Ectodermal cell (in vitro differentiated cells): ENCODE measurements at regions not wholly inside any gene's neighbourhood (a gene's known extent, or its start where the extent isn't known, plus 50 kb on each side); places are given as distances from the start of the nearest gene placed in this dataset.

Source experiments
- H3K27ac ChIP-seq: 2 replicates; pipeline ENCODE4 v1.7.0; 2013; ENCODE audit warnings: mild to moderate bottlenecking, low read depth, low read length; ENCODE audit not compliant: insufficient read depth, poor library complexity, severe bottlenecking
- H3K27me3 ChIP-seq: 2 replicates; pipeline ENCODE4 v1.7.0; 2013; ENCODE audit warnings: mild to moderate bottlenecking, low read length; ENCODE audit not compliant: insufficient read depth, control insufficient read depth, poor library complexity, severe bottlenecking
- H3K36me3 ChIP-seq: one replicate; pipeline ENCODE4 v1.7.0; 2013; ENCODE audit warnings: low read length; ENCODE audit not compliant: control insufficient read depth, insufficient read depth
- H3K4me1 ChIP-seq: one replicate; pipeline ENCODE4 v1.7.0; 2013; ENCODE audit warnings: low read length; ENCODE audit not compliant: control insufficient read depth, insufficient read depth
- H3K4me3 ChIP-seq: 2 replicates; pipeline ENCODE4 v1.7.0; 2013; ENCODE audit warnings: low read depth, low read length, control low read depth; ENCODE audit not compliant: insufficient read depth
- H3K9me3 ChIP-seq: 2 replicates; pipeline ENCODE4 v1.7.0; 2013; ENCODE audit warnings: mild to moderate bottlenecking, low read length, moderate library complexity; ENCODE audit not compliant: control insufficient read depth
- WGBS, 2 experiments: methylation state at CpG; one replicate each; pipeline ENCODE4 v1.1.7; 2013; ENCODE audit warnings: missing lambda C conversion rate in 2 of 2; 5-methylcytosine and 5-hydroxymethylcytosine counted together

DNA sequence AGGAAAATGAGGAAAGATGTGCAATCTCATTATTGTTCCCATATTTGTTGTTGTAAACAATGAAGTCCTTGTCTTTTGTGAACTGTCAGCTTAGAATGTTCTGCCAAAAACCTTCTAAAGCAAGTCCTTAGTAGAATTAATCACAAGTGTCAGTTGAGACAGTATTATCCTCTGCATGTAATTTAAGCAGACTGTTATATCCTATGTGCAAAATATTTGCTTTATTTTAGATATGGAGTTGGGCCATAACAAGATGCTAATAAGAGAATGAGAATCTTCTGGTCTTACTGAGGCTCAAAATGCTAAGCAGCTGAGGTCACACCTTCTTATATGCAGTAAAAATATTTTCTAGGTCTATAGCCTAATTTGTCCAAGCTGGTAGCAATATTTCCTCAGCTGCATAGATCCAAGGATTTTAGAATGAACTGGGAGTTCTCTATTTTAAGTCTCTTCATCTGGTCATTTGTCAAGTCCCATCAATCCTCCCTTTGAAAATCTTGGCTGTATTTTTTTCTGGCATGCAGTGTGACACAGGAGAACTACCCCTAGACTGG, 222.3 kb upstream of the NAV3 start:
- Histone ChIP-seq H3K27me3 (no peaks in the 10 kb centered on the region), H3K27ac (no peak overlapping the region), H3K36me3 (no peaks in the 10 kb centered on the region), H3K9me3 (no peaks in the 10 kb centered on the region), H3K4me3 (no peak overlapping the region), H3K4me1 (peaks cover 4% of the 10 kb centered on the region)

DNA sequence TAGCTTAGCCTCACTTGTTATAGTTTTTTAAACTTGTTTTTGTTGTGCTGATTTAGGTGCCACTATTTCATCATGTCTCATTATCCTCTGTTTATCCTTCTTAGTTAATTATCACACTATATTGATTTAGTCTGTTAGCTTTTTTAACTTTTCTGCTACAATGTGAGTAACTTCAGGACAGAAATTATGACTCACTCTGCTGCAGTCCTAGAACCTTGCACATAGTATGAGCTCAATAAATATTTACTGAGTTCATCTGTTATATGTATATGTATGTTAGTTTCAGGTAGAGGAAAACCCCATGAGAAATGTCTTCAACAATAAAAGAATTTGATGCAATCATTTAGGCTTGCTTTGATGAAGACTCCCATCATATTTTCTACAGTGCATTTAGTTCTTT, 224.3 kb upstream of the NAV3 start:
- Histone ChIP-seq H3K4me3 (no peak overlapping the region), H3K27ac (no peak overlapping the region), H3K4me1 (peaks cover 4% of the 10 kb centered on the region), H3K27me3 (no peaks in the 10 kb centered on the region), H3K36me3 (no peaks in the 10 kb centered on the region), H3K9me3 (no peaks in the 10 kb centered on the region)

DNA sequence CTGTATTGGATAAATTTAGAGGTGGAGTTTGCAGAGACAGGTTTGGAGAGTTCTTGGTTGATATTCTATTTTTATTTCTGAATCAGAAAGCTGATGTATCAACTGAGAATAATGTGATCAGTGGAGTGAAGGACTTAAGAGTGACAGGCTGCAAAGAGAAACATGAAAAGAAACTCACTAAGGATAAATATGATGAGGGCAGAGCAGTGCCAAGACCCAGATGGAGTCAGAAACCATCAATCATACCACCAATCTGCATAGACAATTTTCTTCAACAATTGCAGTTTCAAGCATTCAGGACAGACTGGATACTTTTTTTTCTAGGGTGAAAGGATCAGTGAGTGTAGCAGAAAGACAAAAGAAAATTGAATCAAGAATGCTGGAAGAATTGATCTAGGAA, 226.7 kb upstream of the NAV3 start:
- Histone ChIP-seq H3K36me3 (no peaks in the 10 kb centered on the region), H3K9me3 (no peaks in the 10 kb centered on the region), H3K27me3 (no peaks in the 10 kb centered on the region), H3K27ac (no peak overlapping the region), H3K4me1 (peaks cover 4% of the 10 kb centered on the region), H3K4me3 (no peak overlapping the region)

DNA sequence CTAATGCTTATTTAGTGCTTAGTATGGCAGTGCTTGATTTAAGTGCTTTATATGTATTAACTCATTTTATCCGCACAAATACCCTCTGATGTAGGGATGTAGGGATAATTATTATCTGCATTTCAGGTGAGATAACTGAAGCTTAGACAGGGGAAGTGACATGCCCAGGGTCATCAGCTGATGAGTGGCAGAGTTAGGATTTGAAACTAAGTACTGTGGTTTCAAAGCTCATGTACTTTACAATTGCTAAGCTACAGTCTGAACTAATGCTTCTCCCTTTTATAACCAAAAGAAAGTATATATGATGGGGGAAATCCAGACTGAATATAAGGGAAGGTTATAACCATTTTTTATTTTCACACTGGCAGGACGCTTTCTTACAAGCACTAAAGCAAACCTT, 229.6 kb upstream of the NAV3 start:
- Histone ChIP-seq H3K9me3 (no peaks in the 10 kb centered on the region), H3K4me3 (no peak overlapping the region), H3K4me1 (no peaks in the 10 kb centered on the region), H3K27ac (no peak overlapping the region), H3K27me3 (no peaks in the 10 kb centered on the region), H3K36me3 (no peaks in the 10 kb centered on the region)
- WGBS, 2 experiments: 80 to 100% methylated on average over 2 of the region's 2 CpGs

DNA sequence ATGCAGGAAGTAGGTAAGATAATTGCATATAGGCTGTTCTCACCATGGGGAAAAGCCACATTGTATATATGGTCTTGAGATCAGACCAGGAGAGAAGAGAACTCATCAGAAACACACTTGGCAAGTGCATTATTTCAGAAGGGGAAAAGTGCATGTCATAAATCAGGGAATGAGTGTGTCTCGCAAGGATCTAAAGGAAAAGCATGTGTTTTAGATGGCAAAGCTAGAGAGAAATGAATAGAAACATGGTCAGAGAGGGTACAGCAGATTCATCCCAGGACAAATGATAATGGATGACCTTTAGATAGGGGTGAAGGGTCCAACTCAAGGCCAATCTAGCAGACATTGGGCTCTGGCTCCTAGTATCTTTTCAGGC, 230.2 kb upstream of the NAV3 start:
- H3K27ac ChIP-seq: no peak overlapping the region
- 93 to 94% methylated on average over 1 of the region's 1 CpG for WGBS, 2 experiments
- H3K36me3 ChIP-seq: no peaks in the 10 kb centered on the region
- no peak overlapping the region for H3K4me3 ChIP-seq
- no peaks in the 10 kb centered on the region for H3K9me3 ChIP-seq
- no peaks in the 10 kb centered on the region for H3K4me1 ChIP-seq
- H3K27me3 ChIP-seq: no peaks in the 10 kb centered on the region

DNA sequence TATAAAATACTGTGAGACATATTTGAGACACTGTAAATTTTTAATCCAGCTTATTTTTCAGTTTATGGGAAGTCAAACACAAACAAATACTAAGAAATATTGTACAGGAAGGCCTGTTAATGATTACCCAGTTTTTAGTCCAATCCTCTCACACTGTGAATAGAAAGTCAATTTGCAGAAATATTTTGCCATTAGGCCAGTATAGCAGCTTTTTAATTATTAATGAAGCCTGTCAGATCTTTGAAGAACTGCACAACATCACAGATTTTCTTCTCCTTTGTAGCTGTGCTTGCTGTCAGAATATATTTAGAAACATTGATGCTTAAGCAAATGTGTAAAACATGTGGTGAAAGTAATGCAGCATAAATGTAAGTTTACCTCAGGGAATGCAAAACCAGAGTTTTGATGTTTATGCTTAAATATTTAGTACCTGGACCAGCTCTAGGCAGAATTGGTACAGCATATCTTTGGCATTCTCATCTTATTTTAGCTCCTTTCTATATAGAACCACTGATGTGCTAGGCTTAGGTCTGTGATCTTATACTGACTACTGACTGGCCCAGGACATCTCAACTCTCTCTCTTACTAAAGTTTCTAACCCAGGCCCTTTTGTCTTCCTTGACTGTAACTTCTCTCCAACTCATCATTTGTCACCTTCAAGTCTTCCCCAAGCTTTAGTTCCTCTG, 230.8 kb upstream of the NAV3 start:
- Histone ChIP-seq H3K9me3 (no peaks in the 10 kb centered on the region), H3K27me3 (no peaks in the 10 kb centered on the region), H3K4me3 (no peak overlapping the region), H3K27ac (no peak overlapping the region), H3K36me3 (no peaks in the 10 kb centered on the region), H3K4me1 (no peaks in the 10 kb centered on the region)

DNA sequence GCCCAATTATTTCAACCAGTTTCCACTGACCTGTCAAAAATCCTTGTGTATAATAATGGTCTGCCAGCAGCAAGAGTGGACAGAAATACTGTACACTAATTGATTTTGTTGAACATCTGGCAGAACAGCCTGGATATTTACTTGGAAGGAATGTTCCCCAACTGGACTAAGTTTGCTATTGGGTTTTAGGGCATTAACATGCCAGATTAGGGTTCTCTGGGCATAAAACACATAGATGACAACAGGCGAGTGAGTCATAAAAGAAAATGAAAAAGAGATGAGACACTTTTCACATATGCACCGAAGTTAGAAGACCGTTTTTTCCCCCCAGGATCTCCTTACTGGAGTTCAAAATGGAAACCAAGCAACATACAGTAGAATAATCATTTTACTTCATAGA, 236.3 kb upstream of the NAV3 start:
- Histone ChIP-seq H3K9me3 (no peaks in the 10 kb centered on the region), H3K4me3 (no peak overlapping the region), H3K36me3 (no peaks in the 10 kb centered on the region), H3K27ac (no peak overlapping the region), H3K4me1 (no peaks in the 10 kb centered on the region), H3K27me3 (no peaks in the 10 kb centered on the region)
- WGBS, 2 experiments: 88 to 96% methylated on average over 3 of the region's 3 CpGs

DNA sequence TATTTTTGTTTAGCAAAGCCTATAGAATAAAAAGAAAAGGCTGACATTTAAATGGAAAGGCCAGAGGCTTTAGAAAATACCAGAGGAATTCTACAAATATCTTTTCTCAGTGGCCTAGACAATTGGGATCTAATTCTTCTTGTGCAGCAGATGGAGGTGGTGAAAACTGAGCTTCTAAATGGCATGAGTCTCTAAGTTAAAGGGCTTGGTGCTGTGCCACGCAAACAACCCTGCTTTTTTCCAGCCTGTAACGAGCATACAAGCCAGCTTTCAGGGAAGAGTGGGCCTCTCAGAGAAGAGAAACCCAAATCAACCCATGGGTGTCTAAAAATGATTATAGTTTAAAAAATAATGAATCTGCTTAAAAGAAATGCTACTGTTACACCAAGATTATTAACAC, 237.9 kb upstream of the NAV3 start:
- Histone ChIP-seq H3K27ac (no peak overlapping the region), H3K36me3 (no peaks in the 10 kb centered on the region), H3K4me3 (no peak overlapping the region), H3K27me3 (no peaks in the 10 kb centered on the region), H3K9me3 (no peaks in the 10 kb centered on the region), H3K4me1 (no peaks in the 10 kb centered on the region)
- 78 to 90% methylated on average over 2 of the region's 2 CpGs for WGBS, 2 experiments

DNA sequence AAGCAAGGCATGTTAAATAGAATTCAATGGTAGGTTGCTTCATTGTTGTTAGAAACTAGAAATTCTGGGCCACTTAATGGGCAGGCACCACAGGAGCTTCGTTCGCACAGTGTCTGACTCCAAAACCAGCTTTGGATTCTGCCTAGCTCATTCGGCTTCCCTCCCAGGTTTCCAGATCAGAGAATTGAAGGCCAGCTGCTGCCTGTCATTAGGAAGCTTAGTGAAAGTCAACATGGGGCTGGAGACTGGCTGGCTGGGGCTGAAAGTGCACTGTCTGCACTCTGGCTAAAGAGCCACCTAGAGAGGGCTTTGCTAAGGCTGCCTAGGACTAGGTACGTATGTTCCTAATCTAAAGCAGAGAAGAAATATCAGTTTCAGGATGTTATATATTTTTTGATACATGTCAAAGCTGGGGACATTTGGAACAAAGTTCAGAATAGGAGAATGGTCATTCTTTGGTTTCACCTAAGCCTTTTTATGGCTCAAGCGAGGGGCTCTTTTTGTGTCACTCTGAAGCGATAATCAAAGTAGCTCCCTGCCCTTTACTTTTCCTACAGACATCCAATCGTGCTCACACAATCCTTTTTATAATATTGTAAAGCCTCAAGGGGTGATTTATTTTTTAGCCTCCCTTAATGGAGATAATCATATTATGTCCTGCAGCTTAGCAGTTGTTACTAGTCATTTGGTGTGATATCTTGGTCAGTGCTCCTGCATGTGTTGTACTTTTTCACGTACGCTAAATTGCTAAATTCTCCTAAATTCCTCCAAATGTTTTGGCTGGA, 238.5 kb upstream of the NAV3 start:
- Histone ChIP-seq H3K9me3 (no peaks in the 10 kb centered on the region), H3K4me3 (no peak overlapping the region), H3K36me3 (no peaks in the 10 kb centered on the region), H3K27ac (no peak overlapping the region), H3K4me1 (no peaks in the 10 kb centered on the region), H3K27me3 (no peaks in the 10 kb centered on the region)
- WGBS, 2 experiments: 79 to 81% methylated on average over 8 of the region's 9 CpGs

DNA sequence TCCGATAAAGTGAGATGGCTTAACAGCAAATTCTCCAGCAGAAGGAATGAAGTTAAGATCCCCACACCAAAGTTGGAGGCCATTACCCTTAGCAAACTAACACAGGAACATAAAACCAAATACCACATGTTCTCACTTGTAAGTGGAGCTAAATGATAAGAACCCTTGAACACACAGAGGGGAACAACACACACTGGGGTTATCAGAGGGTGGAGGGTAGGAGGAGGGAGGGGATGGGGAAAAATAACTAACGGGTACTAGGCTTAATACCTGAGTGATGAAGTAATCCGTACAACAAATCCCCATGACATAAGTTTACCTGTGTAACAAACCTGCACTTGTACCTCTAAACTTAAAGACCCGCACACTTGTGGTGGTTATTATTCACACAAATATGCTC, 240.4 kb upstream of the NAV3 start:
- H3K4me1 ChIP-seq: no peaks in the 10 kb centered on the region
- H3K27ac ChIP-seq: no peak overlapping the region
- no peaks in the 10 kb centered on the region for H3K27me3 ChIP-seq
- WGBS, 2 experiments: 81 to 92% methylated on average over 1 to 4 of the region's 4 CpGs
- H3K36me3 ChIP-seq: no peaks in the 10 kb centered on the region
- H3K4me3 ChIP-seq: no peak overlapping the region
- H3K9me3 ChIP-seq: no peaks in the 10 kb centered on the region
